ENCODE measurements at regions not wholly inside any gene's neighbourhood (a gene's known extent, or its start where the extent isn't known, plus 50 kb on each side); places are given as distances from the start of the nearest gene placed in this dataset.

- no peak overlapping the region for H3K4me3 ChIP-seq (ENCODE audit: low read depth, low read length)
- H3K36me3 ChIP-seq (ENCODE audit: control insufficient read depth in 2 of 2, insufficient read depth in 1 of 2, low read length in 2 of 2): no peaks in the 10 kb centered on the region
- no peaks in the 10 kb centered on the region for H3K9me3 ChIP-seq (ENCODE audit: control insufficient read depth, insufficient read depth, low read depth, low read length)
- H3K27ac ChIP-seq (ENCODE audit: extremely low read depth, low read depth, low read length): no peak overlapping the region
- ChIA-PET POLR2A (no interaction called here), CTCF (no interaction called here)
- no peak for TF ChIP-seq ZNF596 (tag by site-specific recombination; IDR thresholded peaks at IDR 0.05)
- TF ChIP-seq ZNF221 (tag by site-specific recombination; IDR thresholded peaks at IDR 0.05; ENCODE audit: borderline replicate concordance): no peak
- TF ChIP-seq ZNF132 (tag by site-specific recombination; IDR thresholded peaks at IDR 0.05; ENCODE audit: borderline replicate concordance): no peak
- no peak for TF ChIP-seq ZSCAN16 (tag by site-specific recombination; IDR thresholded peaks at IDR 0.05)
- TF ChIP-seq, protein P1, sequence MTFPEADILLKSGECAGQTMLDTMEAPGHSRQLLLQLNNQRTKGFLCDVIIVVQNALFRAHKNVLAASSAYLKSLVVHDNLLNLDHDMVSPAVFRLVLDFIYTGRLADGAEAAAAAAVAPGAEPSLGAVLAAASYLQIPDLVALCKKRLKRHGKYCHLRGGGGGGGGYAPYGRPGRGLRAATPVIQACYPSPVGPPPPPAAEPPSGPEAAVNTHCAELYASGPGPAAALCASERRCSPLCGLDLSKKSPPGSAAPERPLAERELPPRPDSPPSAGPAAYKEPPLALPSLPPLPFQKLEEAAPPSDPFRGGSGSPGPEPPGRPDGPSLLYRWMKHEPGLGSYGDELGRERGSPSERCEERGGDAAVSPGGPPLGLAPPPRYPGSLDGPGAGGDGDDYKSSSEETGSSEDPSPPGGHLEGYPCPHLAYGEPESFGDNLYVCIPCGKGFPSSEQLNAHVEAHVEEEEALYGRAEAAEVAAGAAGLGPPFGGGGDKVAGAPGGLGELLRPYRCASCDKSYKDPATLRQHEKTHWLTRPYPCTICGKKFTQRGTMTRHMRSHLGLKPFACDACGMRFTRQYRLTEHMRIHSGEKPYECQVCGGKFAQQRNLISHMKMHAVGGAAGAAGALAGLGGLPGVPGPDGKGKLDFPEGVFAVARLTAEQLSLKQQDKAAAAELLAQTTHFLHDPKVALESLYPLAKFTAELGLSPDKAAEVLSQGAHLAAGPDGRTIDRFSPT (tag by site-specific recombination; IDR thresholded peaks at IDR 0.05): no peak
- no peak for TF ChIP-seq IKZF3 (tag by site-specific recombination; IDR thresholded peaks at IDR 0.05)
- H3K4me1 ChIP-seq (ENCODE audit: control insufficient read depth, insufficient read depth, low read length): no peaks in the 10 kb centered on the region
Observed at GRCh38 chr5:96196890-96197289, 235.2 kb upstream of the ELL2 start.

- Histone ChIP-seq H3K36me3 (ENCODE audit: control insufficient read depth in 2 of 2, insufficient read depth in 1 of 2, low read length in 2 of 2) (no peaks in the 10 kb centered on the region), H3K4me3 (ENCODE audit: low read depth, low read length) (no peak overlapping the region), H3K27ac (ENCODE audit: extremely low read depth, low read depth, low read length) (no peak overlapping the region), H3K4me1 (ENCODE audit: control insufficient read depth, insufficient read depth, low read length) (no peaks in the 10 kb centered on the region), H3K9me3 (ENCODE audit: control insufficient read depth, insufficient read depth, low read depth, low read length) (no peaks in the 10 kb centered on the region)
- ChIA-PET CTCF (no interaction called here), POLR2A (no interaction called here)
- TF ChIP-seq MZF1 (tag by site-specific recombination; IDR thresholded peaks at IDR 0.05; ENCODE audit: borderline replicate concordance) (no peak), ZNF623 (tag by site-specific recombination; IDR thresholded peaks at IDR 0.05) (peak; percentile 89), ZNF335 (tag by site-specific recombination; conservative IDR thresholded peaks at IDR 0.05) (no peak), ZNF558 (tag by site-specific recombination; IDR thresholded peaks at IDR 0.05) (no peak), ZNF510 (tag by site-specific recombination; IDR thresholded peaks at IDR 0.05; ENCODE audit: insufficient replicate concordance) (no peak), ZNF610 (tag by site-specific recombination; IDR thresholded peaks at IDR 0.05; ENCODE audit: borderline replicate concordance) (no peak), IKZF3 (tag by site-specific recombination; IDR thresholded peaks at IDR 0.05) (no peak)
Observed at GRCh38 chr5:96196407-96196806, 234.8 kb upstream of the ELL2 start.

DNA sequence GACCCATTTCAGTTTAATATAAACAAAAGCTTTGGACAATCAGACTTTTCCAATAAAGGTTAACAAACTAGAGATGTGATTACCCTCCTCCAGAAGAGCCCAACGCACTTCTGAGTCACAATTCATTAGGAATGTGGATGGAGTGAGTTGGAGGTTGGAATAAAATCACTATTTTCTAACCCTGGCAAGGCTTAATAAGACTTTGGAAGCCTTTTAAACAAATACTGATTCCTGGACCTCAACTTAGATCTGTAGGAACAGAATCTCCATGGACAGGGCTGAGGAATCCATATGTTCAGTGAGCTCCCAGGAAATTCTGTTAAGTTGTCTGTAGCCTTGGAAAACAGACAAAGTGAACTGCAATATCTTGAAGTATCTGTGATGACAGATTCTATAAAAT lies 233.5 kb upstream of the ELL2 start:
- no peak overlapping the region for H3K4me3 ChIP-seq (ENCODE audit: low read depth, low read length)
- no peaks in the 10 kb centered on the region for H3K4me1 ChIP-seq (ENCODE audit: control insufficient read depth, insufficient read depth, low read length)
- H3K36me3 ChIP-seq (ENCODE audit: control insufficient read depth in 2 of 2, insufficient read depth in 1 of 2, low read length in 2 of 2): no peaks in the 10 kb centered on the region
- no peaks in the 10 kb centered on the region for H3K9me3 ChIP-seq (ENCODE audit: control insufficient read depth, insufficient read depth, low read depth, low read length)
- no peak overlapping the region for H3K27ac ChIP-seq (ENCODE audit: extremely low read depth, low read depth, low read length)
- ChIA-PET CTCF (no interaction called here), POLR2A (no interaction called here)
- TF ChIP-seq ZBTB48 (tag by site-specific recombination; IDR thresholded peaks at IDR 0.05) (no peak), ZNF621 (tag by site-specific recombination; IDR thresholded peaks at IDR 0.05) (no peak), ZNF513 (tag by site-specific recombination; IDR thresholded peaks at IDR 0.05) (no peak), ZNF311 (tag by site-specific recombination; IDR thresholded peaks at IDR 0.05; ENCODE audit: borderline replicate concordance) (no peak), ZNF555 (tag by site-specific recombination; conservative IDR thresholded peaks at IDR 0.05) (no peak)
- TF ChIP-seq, protein P2, sequence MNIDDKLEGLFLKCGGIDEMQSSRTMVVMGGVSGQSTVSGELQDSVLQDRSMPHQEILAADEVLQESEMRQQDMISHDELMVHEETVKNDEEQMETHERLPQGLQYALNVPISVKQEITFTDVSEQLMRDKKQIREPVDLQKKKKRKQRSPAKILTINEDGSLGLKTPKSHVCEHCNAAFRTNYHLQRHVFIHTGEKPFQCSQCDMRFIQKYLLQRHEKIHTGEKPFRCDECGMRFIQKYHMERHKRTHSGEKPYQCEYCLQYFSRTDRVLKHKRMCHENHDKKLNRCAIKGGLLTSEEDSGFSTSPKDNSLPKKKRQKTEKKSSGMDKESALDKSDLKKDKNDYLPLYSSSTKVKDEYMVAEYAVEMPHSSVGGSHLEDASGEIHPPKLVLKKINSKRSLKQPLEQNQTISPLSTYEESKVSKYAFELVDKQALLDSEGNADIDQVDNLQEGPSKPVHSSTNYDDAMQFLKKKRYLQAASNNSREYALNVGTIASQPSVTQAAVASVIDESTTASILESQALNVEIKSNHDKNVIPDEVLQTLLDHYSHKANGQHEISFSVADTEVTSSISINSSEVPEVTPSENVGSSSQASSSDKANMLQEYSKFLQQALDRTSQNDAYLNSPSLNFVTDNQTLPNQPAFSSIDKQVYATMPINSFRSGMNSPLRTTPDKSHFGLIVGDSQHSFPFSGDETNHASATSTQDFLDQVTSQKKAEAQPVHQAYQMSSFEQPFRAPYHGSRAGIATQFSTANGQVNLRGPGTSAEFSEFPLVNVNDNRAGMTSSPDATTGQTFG (tag by site-specific recombination; IDR thresholded peaks at IDR 0.05; ENCODE audit: borderline replicate concordance): no peak
